Neural progenitor cell (in vitro differentiated cells): ENCODE measurements at regions not wholly inside any gene's neighbourhood (a gene's known extent, or its start where the extent isn't known, plus 50 kb on each side); places are given as distances from the start of the nearest gene placed in this dataset.
A peak's percentile ranks its signal among the peaks of the same experiment; 100 is the strongest.

Experiments used
- DNase-seq: peaks from one replicate; pipeline ENCODE4 v3.0.0-alpha.2; 2016; ENCODE audit warnings: low spot score
- H2AFZ ChIP-seq: fragments of 200-600 bp; sonication (generic); replicated peaks from 2 replicates; pipeline ENCODE4 v1.6.1; 2016; ENCODE audit warnings: antibody characterized with exemption
- H3F3A ChIP-seq: fragments of 200-600 bp; sonication (generic); 2 replicates; pipeline ENCODE4 v1.6.1; 2016; ENCODE audit warnings: antibody characterized with exemption, low read depth
- H3K27ac ChIP-seq: fragments of 200-600 bp; sonication (generic); 2 replicates; pipeline ENCODE4 v1.5.1; 2016; ENCODE audit warnings: mild to moderate bottlenecking
- H3K27me3 ChIP-seq: fragments of 200-600 bp; sonication (generic); 2 replicates; pipeline ENCODE4 v1.6.1; 2016; ENCODE audit warnings: mild to moderate bottlenecking, moderate library complexity
- H3K36me3 ChIP-seq: fragments of 200-600 bp; sonication (generic); 2 replicates; pipeline ENCODE4 v1.5.1; 2016
- H3K4me1 ChIP-seq: fragments of 200-600 bp; sonication (generic); 2 replicates; pipeline ENCODE4 v1.6.1; 2016; ENCODE audit warnings: mixed run types
- H3K4me2 ChIP-seq: fragments of 200-600 bp; sonication (generic); 2 replicates; pipeline ENCODE4 v1.6.1; 2016
- H3K4me3 ChIP-seq: fragments of 200-600 bp; sonication (generic); 2 replicates; pipeline ENCODE4 v1.5.1; 2016
- H3K79me2 ChIP-seq: fragments of 200-600 bp; sonication (generic); 2 replicates; pipeline ENCODE4 v1.6.1; 2016; ENCODE audit warnings: low read depth
- H3K9ac ChIP-seq: fragments of 200-600 bp; sonication (generic); 2 replicates; pipeline ENCODE4 v1.6.1; 2016
- H3K9me3 ChIP-seq: fragments of 200-600 bp; sonication (generic); 2 replicates; pipeline ENCODE4 v1.5.1; 2016; ENCODE audit warnings: low read depth
- H4K20me1 ChIP-seq: fragments of 200-600 bp; sonication (generic); 2 replicates; pipeline ENCODE4 v1.6.1; 2016; ENCODE audit warnings: low read depth
- H3K27ac Mint-ChIP-seq: 3 replicates; pipeline ENCODE4 v1.8.0; 2021; ENCODE audit warnings: mixed read lengths
- H3K27me3 Mint-ChIP-seq: 2 replicates; pipeline ENCODE4 v1.8.0; 2022; ENCODE audit warnings: low read depth, mild to moderate bottlenecking, inconsistent platforms, moderate library complexity, mixed read lengths; ENCODE audit not compliant: insufficient read depth
- H3K36me3 Mint-ChIP-seq: 3 replicates; pipeline ENCODE4 v1.8.0; 2021; ENCODE audit warnings: mixed read lengths
- H3K4me1 Mint-ChIP-seq: 3 replicates; pipeline ENCODE4 v1.8.0; 2021; ENCODE audit warnings: mixed read lengths
- H3K4me3 Mint-ChIP-seq: 3 replicates; pipeline ENCODE4 v1.8.0; 2021; ENCODE audit warnings: mild to moderate bottlenecking, moderate library complexity, mixed read lengths
- H3K9me3 Mint-ChIP-seq: 3 replicates; pipeline ENCODE4 v1.8.0; 2020; ENCODE audit warnings: mixed read lengths
- EZH2 ChIP-seq: fragments of 200-600 bp; sonication (generic); IDR thresholded peaks from 2 replicates; pipeline ENCODE4 v1.6.1; 2017; ENCODE audit warnings: antibody characterized with exemption, mild to moderate bottlenecking, moderate library complexity
- EZH2phosphoT487 ChIP-seq: fragments of 200-600 bp; sonication (generic); IDR thresholded peaks from 2 replicates; pipeline ENCODE4 v1.6.1; 2017; ENCODE audit warnings: antibody characterized with exemption
- TF ChIP-seq, protein P1 (sequence below): fragments of 200-600 bp; sonication (generic); IDR thresholded peaks from 2 replicates; pipeline ENCODE4 v1.5.1; 2017; ENCODE audit warnings: antibody characterized with exemption, mild to moderate bottlenecking

GRCh38 chr10:32163071-32163761 lies 107.0 kb upstream of the KIF5B start:
- H3K4me3 Mint-ChIP-seq, result no peak overlapping the region
- H4K20me1 ChIP-seq, result no peaks in the 10 kb centered on the region
- H2AFZ ChIP-seq, result no peak overlapping the region
- DNase-seq, result no peak
- H3K9ac ChIP-seq, result no peak overlapping the region
- H3K4me1 ChIP-seq, result no peaks in the 10 kb centered on the region
- no peak overlapping the region for H3K4me2 ChIP-seq
- H3K9me3 Mint-ChIP-seq, result no peaks in the 10 kb centered on the region
- H3K27ac Mint-ChIP-seq, result no peak overlapping the region
- H3K4me3 ChIP-seq, result no peak overlapping the region
- H3K79me2 ChIP-seq, result no peaks in the 10 kb centered on the region
- TF ChIP-seq, protein P1, sequence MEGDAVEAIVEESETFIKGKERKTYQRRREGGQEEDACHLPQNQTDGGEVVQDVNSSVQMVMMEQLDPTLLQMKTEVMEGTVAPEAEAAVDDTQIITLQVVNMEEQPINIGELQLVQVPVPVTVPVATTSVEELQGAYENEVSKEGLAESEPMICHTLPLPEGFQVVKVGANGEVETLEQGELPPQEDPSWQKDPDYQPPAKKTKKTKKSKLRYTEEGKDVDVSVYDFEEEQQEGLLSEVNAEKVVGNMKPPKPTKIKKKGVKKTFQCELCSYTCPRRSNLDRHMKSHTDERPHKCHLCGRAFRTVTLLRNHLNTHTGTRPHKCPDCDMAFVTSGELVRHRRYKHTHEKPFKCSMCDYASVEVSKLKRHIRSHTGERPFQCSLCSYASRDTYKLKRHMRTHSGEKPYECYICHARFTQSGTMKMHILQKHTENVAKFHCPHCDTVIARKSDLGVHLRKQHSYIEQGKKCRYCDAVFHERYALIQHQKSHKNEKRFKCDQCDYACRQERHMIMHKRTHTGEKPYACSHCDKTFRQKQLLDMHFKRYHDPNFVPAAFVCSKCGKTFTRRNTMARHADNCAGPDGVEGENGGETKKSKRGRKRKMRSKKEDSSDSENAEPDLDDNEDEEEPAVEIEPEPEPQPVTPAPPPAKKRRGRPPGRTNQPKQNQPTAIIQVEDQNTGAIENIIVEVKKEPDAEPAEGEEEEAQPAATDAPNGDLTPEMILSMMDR, result no peak
- TF ChIP-seq EZH2phosphoT487 (no peak), EZH2 (no peak)
- peaks cover 4% of the 10 kb centered on the region for H3K4me1 Mint-ChIP-seq
- no peak overlapping the region for H3K27ac ChIP-seq
- H3K27me3 ChIP-seq, result no peaks in the 10 kb centered on the region
- H3K27me3 Mint-ChIP-seq, result no peaks in the 10 kb centered on the region
- H3K36me3 ChIP-seq, result no peaks in the 10 kb centered on the region
- no peaks in the 10 kb centered on the region for H3K9me3 ChIP-seq
- H3F3A ChIP-seq, result peaks cover 3% of the 10 kb centered on the region
- H3K36me3 Mint-ChIP-seq, result no peaks in the 10 kb centered on the region

DNA sequence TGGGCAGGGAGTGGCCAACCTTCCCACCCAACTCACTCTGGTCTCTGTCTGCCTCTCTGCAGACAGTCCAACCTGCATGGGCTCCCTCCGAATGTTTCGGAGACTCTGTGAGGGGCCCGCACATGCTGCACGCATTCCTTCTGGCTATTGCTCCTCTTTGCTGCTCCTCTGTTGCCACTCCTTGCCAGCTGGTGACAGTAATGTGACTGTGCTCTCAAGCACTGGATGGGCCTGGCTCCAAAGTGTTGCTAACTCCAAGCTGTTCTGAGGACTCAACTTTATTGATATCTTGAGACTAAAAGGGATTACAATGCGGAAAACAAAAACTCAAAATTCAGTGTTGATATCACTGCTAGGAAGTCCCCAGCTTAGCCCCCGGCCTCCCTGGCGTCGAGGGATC lies 105.4 kb upstream of the KIF5B start:
- Mint-ChIP-seq H3K4me1 (no peaks in the 10 kb centered on the region), H3K36me3 (no peaks in the 10 kb centered on the region), H3K27ac (no peak overlapping the region), H3K4me3 (no peak overlapping the region), H3K9me3 (no peaks in the 10 kb centered on the region), H3K27me3 (no peaks in the 10 kb centered on the region)
- no peaks in the 10 kb centered on the region for H3F3A ChIP-seq
- no peak for DNase-seq
- H3K27ac ChIP-seq, result no peak overlapping the region
- no peak for TF ChIP-seq EZH2phosphoT487
- TF ChIP-seq, protein P1, result no peak
- no peak for TF ChIP-seq EZH2
- H3K4me2 ChIP-seq, result no peak overlapping the region
- no peaks in the 10 kb centered on the region for H3K27me3 ChIP-seq
- no peaks in the 10 kb centered on the region for H3K79me2 ChIP-seq
- no peaks in the 10 kb centered on the region for H3K36me3 ChIP-seq
- H2AFZ ChIP-seq, result no peak overlapping the region
- H3K9ac ChIP-seq, result no peak overlapping the region
- no peak overlapping the region for H3K4me3 ChIP-seq
- H3K4me1 ChIP-seq, result no peaks in the 10 kb centered on the region
- no peaks in the 10 kb centered on the region for H4K20me1 ChIP-seq
- no peaks in the 10 kb centered on the region for H3K9me3 ChIP-seq

GRCh38 chr10:32160864-32161263 lies 104.6 kb upstream of the KIF5B start:
- no peak for DNase-seq
- no peaks in the 10 kb centered on the region for H3K36me3 ChIP-seq
- no peaks in the 10 kb centered on the region for H3K79me2 ChIP-seq
- H3K27ac Mint-ChIP-seq, result no peak overlapping the region
- no peak overlapping the region for H3K4me2 ChIP-seq
- H3K9me3 Mint-ChIP-seq, result no peaks in the 10 kb centered on the region
- no peaks in the 10 kb centered on the region for H4K20me1 ChIP-seq
- no peaks in the 10 kb centered on the region for H3K4me1 Mint-ChIP-seq
- H3K4me3 Mint-ChIP-seq, result no peak overlapping the region
- H3K4me3 ChIP-seq, result no peak overlapping the region
- H3K4me1 ChIP-seq, result no peaks in the 10 kb centered on the region
- H3K27me3 Mint-ChIP-seq, result no peaks in the 10 kb centered on the region
- TF ChIP-seq, protein P1, result no peak
- TF ChIP-seq EZH2phosphoT487 (no peak), EZH2 (no peak)
- no peak overlapping the region for H3K9ac ChIP-seq
- H3K9me3 ChIP-seq, result no peaks in the 10 kb centered on the region
- no peak overlapping the region for H3K27ac ChIP-seq
- no peaks in the 10 kb centered on the region for H3F3A ChIP-seq
- no peaks in the 10 kb centered on the region for H3K36me3 Mint-ChIP-seq
- H3K27me3 ChIP-seq, result no peaks in the 10 kb centered on the region
- peak overlapping the region; percentile 57 for H2AFZ ChIP-seq
